ENCODE measurements at regions not wholly inside any gene's neighbourhood (a gene's known extent, or its start where the extent isn't known, plus 50 kb on each side); places are given as distances from the start of the nearest gene placed in this dataset.

- TF ChIP-seq CTCF (IDR thresholded peaks at IDR 0.05; ENCODE audit: low read depth, low read length, poor library complexity, severe bottlenecking), result no peak
- TF ChIP-seq EZH2phosphoT487 (IDR thresholded peaks at IDR 0.05; ENCODE audit: borderline replicate concordance, low read length), result no peak
These were observed 365.8 kb upstream of the MYT1L start for GRCh38 chr2:2696733-2697455.

All from DOHH2 (cell line).